ENCODE measurements at regions not wholly inside any gene's neighbourhood (a gene's known extent, or its start where the extent isn't known, plus 50 kb on each side); places are given as distances from the start of the nearest gene placed in this dataset.

DNA sequence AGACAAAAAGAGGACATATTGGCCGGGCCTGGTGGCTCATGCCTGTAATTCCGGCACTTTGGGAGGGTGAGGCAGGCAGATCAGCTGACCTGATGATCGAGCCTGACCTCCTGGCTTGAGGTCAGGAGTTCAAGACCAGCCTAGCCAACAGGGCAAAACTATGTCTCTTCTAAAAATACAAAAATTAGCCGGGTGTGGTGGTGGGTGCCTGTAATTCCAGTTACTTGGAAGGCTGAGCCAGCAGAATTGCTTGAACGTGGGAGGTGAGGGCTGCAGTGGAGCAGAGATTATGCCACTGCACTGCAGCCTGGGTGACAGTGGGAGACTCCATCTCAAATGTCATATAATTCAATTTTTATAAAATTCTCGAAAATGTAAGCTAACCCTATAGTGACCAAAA, 84.5 kb downstream of the SEMA4F start:
- no peak overlapping the region for H3K4me2 ChIP-seq
- no peak for FAIRE-seq
- ChIA-PET CTCF (interaction anchor here (6.9 kb wide), 1 partner anchor 137 kb away, joined by 36 read pairs; no protein-coding TSS in a partner anchor), POLR2A (no interaction called here)
- TF ChIP-seq NFE2L2 (conservative IDR thresholded peaks at IDR 0.05; ENCODE audit: low read length) = no peak
- TF ChIP-seq ZFP36 (IDR thresholded peaks at IDR 0.05; ENCODE audit: borderline replicate concordance, partially characterized antibody) = no peak
- TF ChIP-seq, protein P1, sequence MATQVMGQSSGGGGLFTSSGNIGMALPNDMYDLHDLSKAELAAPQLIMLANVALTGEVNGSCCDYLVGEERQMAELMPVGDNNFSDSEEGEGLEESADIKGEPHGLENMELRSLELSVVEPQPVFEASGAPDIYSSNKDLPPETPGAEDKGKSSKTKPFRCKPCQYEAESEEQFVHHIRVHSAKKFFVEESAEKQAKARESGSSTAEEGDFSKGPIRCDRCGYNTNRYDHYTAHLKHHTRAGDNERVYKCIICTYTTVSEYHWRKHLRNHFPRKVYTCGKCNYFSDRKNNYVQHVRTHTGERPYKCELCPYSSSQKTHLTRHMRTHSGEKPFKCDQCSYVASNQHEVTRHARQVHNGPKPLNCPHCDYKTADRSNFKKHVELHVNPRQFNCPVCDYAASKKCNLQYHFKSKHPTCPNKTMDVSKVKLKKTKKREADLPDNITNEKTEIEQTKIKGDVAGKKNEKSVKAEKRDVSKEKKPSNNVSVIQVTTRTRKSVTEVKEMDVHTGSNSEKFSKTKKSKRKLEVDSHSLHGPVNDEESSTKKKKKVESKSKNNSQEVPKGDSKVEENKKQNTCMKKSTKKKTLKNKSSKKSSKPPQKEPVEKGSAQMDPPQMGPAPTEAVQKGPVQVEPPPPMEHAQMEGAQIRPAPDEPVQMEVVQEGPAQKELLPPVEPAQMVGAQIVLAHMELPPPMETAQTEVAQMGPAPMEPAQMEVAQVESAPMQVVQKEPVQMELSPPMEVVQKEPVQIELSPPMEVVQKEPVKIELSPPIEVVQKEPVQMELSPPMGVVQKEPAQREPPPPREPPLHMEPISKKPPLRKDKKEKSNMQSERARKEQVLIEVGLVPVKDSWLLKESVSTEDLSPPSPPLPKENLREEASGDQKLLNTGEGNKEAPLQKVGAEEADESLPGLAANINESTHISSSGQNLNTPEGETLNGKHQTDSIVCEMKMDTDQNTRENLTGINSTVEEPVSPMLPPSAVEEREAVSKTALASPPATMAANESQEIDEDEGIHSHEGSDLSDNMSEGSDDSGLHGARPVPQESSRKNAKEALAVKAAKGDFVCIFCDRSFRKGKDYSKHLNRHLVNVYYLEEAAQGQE (IDR thresholded peaks at IDR 0.05) = no peak
- TF ChIP-seq, protein P2, sequence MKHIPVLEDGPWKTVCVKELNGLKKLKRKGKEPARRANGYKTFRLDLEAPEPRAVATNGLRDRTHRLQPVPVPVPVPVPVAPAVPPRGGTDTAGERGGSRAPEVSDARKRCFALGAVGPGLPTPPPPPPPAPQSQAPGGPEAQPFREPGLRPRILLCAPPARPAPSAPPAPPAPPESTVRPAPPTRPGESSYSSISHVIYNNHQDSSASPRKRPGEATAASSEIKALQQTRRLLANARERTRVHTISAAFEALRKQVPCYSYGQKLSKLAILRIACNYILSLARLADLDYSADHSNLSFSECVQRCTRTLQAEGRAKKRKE (CRISPR knock-in tag; IDR thresholded peaks at IDR 0.05; ENCODE audit: low read depth) = no peak
- TF ChIP-seq MAFK (IDR thresholded peaks at IDR 0.05; ENCODE audit: partially characterized antibody) = no peak
- no peak for TF ChIP-seq BHLHE40 (IDR thresholded peaks at IDR 0.05; ENCODE audit: low read depth, low read length)
- TF ChIP-seq, protein P3, sequence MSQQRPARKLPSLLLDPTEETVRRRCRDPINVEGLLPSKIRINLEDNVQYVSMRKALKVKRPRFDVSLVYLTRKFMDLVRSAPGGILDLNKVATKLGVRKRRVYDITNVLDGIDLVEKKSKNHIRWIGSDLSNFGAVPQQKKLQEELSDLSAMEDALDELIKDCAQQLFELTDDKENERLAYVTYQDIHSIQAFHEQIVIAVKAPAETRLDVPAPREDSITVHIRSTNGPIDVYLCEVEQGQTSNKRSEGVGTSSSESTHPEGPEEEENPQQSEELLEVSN (IDR thresholded peaks at IDR 0.05; ENCODE audit: borderline replicate concordance, low read depth) = no peak
- TF ChIP-seq NPAS2 (CRISPR knock-in tag; IDR thresholded peaks at IDR 0.05; ENCODE audit: borderline replicate concordance) = no peak
- TF ChIP-seq TFCP2L1 (CRISPR knock-in tag; IDR thresholded peaks at IDR 0.05) = no peak
- no peak for TF ChIP-seq KDM1A (IDR thresholded peaks at IDR 0.05; ENCODE audit: low read depth)
- TF ChIP-seq CHD2 (IDR thresholded peaks at IDR 0.05; ENCODE audit: low read length, partially characterized antibody) = no peak
- no peak for TF ChIP-seq HOXA7 (CRISPR knock-in tag; IDR thresholded peaks at IDR 0.05)
- no peak for TF ChIP-seq RAD21 (conservative IDR thresholded peaks at IDR 0.05 in 1 of 2, IDR thresholded peaks at IDR 0.05 in 1 of 2)
- no peak for TF ChIP-seq HOXB13 (CRISPR knock-in tag; IDR thresholded peaks at IDR 0.05; ENCODE audit: low read depth)
- no peak for TF ChIP-seq HEYL (CRISPR knock-in tag; IDR thresholded peaks at IDR 0.05)
- no peak for TF ChIP-seq SREBF2 (IDR thresholded peaks at IDR 0.05)
- no peak for DNase-seq (ENCODE audit: low read depth in 1 of 2, low spot score in 1 of 2)
- H3K27ac ChIP-seq = no peak overlapping the region
- WGBS (ENCODE audit: missing lambda C conversion rate) = 45% methylated on average over 6 of the region's 6 CpGs
- no peak for ATAC-seq
- peaks cover 13% of the 10 kb centered on the region for H3K9me3 ChIP-seq
- H3K4me1 ChIP-seq = peaks cover 28% of the 10 kb centered on the region
- H3K4me3 ChIP-seq = no peak overlapping the region

- ChIA-PET POLR2A (no interaction called here), CTCF (interaction anchor here (1.2 to 6.9 kb wide), 5 partner anchors 25 to 137 kb away, joined by 3 to 36 read pairs (median 14); no protein-coding TSS in a partner anchor)
- H3K27ac ChIP-seq = peak overlapping the region in 1 of 2 experiments; percentile 75; a peak in 1 of 6 replicates
- no peak overlapping the region for H3K4me3 ChIP-seq
- no peak for DNase-seq (ENCODE audit: low read depth in 1 of 2, low spot score in 1 of 2)
- no peak for FAIRE-seq
- no peak overlapping the region for H3K4me2 ChIP-seq
- no peak for TF ChIP-seq CEBPB (IDR thresholded peaks at IDR 0.05)
- TF ChIP-seq, protein P4, sequence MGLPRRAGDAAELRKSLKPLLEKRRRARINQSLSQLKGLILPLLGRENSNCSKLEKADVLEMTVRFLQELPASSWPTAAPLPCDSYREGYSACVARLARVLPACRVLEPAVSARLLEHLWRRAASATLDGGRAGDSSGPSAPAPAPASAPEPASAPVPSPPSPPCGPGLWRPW (IDR thresholded peaks at IDR 0.05) = no peak
- no peak for TF ChIP-seq CTCF (IDR thresholded peaks at IDR 0.05)
- TF ChIP-seq, protein P2 (CRISPR knock-in tag; IDR thresholded peaks at IDR 0.05; ENCODE audit: low read depth) = no peak
- TF ChIP-seq POLR2AphosphoS2 (conservative IDR thresholded peaks at IDR 0.05; ENCODE audit: low read length) = no peak
- no peak for TF ChIP-seq SMC3 (IDR thresholded peaks at IDR 0.05)
- no peak for TF ChIP-seq MAX (IDR thresholded peaks at IDR 0.05)
- no peak for TF ChIP-seq EP300 (IDR thresholded peaks at IDR 0.05)
- TF ChIP-seq FOSB (CRISPR knock-in tag; IDR thresholded peaks at IDR 0.05) = no peak
- TF ChIP-seq HMGXB4 (CRISPR knock-in tag; IDR thresholded peaks at IDR 0.05; ENCODE audit: borderline replicate concordance) = no peak
- H3K9me3 ChIP-seq = peaks cover 13% of the 10 kb centered on the region
- H3K4me1 ChIP-seq = peaks cover 28% of the 10 kb centered on the region
- no peak for ATAC-seq
These were observed 85.1 kb downstream of the SEMA4F start for GRCh38 chr2:74739129-74739528.

Data from A549 (cell line).